ENCODE measurements at regions not wholly inside any gene's neighbourhood (a gene's known extent, or its start where the extent isn't known, plus 50 kb on each side); places are given as distances from the start of the nearest gene placed in this dataset.

DNA sequence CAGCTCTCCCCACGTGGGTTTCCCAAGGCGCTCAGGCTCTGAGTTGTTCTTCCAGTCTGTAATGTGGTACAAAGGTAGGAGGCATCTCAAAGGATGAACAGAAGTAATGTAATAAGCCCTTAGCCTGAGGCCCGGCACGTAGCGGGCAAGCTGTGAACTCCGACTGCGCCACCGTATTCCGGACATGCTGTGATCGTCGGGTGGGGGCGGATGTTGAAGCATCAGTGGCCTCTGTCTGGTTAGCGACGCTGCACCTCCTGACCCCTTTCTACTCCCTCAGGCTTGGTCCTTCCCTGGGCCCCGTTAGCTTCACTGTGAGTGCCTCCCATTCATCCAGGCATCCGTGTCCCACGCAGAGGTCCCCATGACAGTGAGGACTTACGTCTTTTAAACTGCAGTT lies 151.7 kb downstream of the ERMARD start:
- H3K4me3 ChIP-seq (ENCODE audit: low read length in 2 of 2) = no peak overlapping the region
- H3K23ac ChIP-seq (ENCODE audit: low read depth, low read length, poor library complexity) = no peak overlapping the region
- H2AK5ac ChIP-seq (ENCODE audit: low read depth, low read length) = peak overlapping the region; percentile 10
- H3K27me3 ChIP-seq (ENCODE audit: control insufficient read depth in 3 of 3, insufficient read depth in 3 of 3, low read depth in 1 of 3, low read length in 3 of 3) = peaks cover 0 to 4% (median 0%) of the 10 kb centered on the region in 3 experiments
- no peak overlapping the region for H3K4me2 ChIP-seq (ENCODE audit: insufficient read depth, low read length, poor library complexity, severe bottlenecking)
- H3K9ac ChIP-seq (ENCODE audit: low read depth, low read length, poor library complexity) = no peak overlapping the region
- H3K4me1 ChIP-seq (ENCODE audit: control insufficient read depth in 2 of 2, insufficient read depth in 1 of 2, low read depth in 1 of 2, low read length in 2 of 2) = peaks cover 5 to 11% of the 10 kb centered on the region in 2 donors
- peak overlapping the region; percentile 2 for H3K14ac ChIP-seq (ENCODE audit: low read length)
- no peak overlapping the region for H4K8ac ChIP-seq (ENCODE audit: low read depth, low read length)
- no peak overlapping the region for H2BK12ac ChIP-seq (ENCODE audit: low read length)
- H3K27ac ChIP-seq (replicated peaks; ENCODE audit: low read length) = no peak overlapping the region
- no peak overlapping the region for H2BK5ac ChIP-seq (ENCODE audit: low read length)
- no peak overlapping the region for H3K4ac ChIP-seq (ENCODE audit: low read length)
- no peak overlapping the region for H4K91ac ChIP-seq (ENCODE audit: low read depth, low read length, poor library complexity)
- H2BK120ac ChIP-seq (ENCODE audit: low read depth, low read length) = no peak overlapping the region
- no peak overlapping the region for H2AFZ ChIP-seq (ENCODE audit: low read length)
- H3K18ac ChIP-seq (ENCODE audit: low read length) = no peak overlapping the region
- DNase-seq (ENCODE audit: low spot score) = no peak
- H3K9me3 ChIP-seq (replicated peaks in 1 of 2; ENCODE audit: control insufficient read depth in 2 of 2, insufficient read depth in 1 of 2, low read depth in 1 of 2, low read length in 2 of 2) = no peaks in the 10 kb centered on the region
- no peaks in the 10 kb centered on the region for H3K79me1 ChIP-seq (ENCODE audit: low read depth, low read length)
- H3K36me3 ChIP-seq (replicated peaks in 1 of 2; ENCODE audit: control insufficient read depth in 2 of 2, insufficient read depth in 2 of 2, low read length in 2 of 2) = no peaks in the 10 kb centered on the region
- H2BK15ac ChIP-seq (ENCODE audit: low read length) = no peak overlapping the region
- WGBS, 2 donors (ENCODE audit: extremely low coverage in 2 of 2, insufficient read length in 2 of 2, insufficient replicate concordance in 1 of 2) = no CpG with 5 or more reads among the region's 18 CpGs

DNA sequence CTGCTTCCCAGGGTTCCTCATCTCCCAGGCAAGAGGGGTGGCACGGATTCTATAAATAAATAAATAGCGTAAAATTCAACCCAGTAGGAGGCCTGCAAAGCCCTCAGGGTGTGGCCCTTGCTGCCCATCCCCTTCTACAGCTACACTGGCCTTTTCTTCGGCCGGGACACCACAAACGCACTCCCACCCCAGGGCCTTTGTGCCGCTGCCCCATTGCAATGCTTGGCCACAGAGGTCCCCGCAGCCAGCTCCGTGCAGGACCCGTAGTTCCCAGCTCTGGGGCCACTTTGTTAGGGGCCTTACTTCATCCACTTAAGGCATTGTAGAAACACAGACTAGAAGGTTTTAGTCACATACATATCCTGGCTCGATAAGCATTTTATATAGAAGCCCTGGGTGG lies 151.2 kb downstream of the ERMARD start:
- no peak overlapping the region for H3K4ac ChIP-seq (ENCODE audit: low read length)
- no peak overlapping the region for H2BK15ac ChIP-seq (ENCODE audit: low read length)
- no peak overlapping the region for H4K91ac ChIP-seq (ENCODE audit: low read depth, low read length, poor library complexity)
- no peaks in the 10 kb centered on the region for H3K79me1 ChIP-seq (ENCODE audit: low read depth, low read length)
- no peak overlapping the region for H3K9ac ChIP-seq (ENCODE audit: low read depth, low read length, poor library complexity)
- no CpG with 5 or more reads among the region's 10 CpGs for WGBS, 2 donors (ENCODE audit: extremely low coverage in 2 of 2, insufficient read length in 2 of 2, insufficient replicate concordance in 1 of 2)
- H3K14ac ChIP-seq (ENCODE audit: low read length) = no peak overlapping the region
- H3K27me3 ChIP-seq (ENCODE audit: control insufficient read depth in 3 of 3, insufficient read depth in 3 of 3, low read depth in 1 of 3, low read length in 3 of 3) = no peaks in the 10 kb centered on the region
- no peaks in the 10 kb centered on the region for H3K36me3 ChIP-seq (replicated peaks in 1 of 2; ENCODE audit: control insufficient read depth in 2 of 2, insufficient read depth in 2 of 2, low read length in 2 of 2)
- no peak for DNase-seq (ENCODE audit: low spot score)
- H3K4me1 ChIP-seq (ENCODE audit: control insufficient read depth in 2 of 2, insufficient read depth in 1 of 2, low read depth in 1 of 2, low read length in 2 of 2) = peaks cover 5 to 11% of the 10 kb centered on the region in 2 donors
- H2AK5ac ChIP-seq (ENCODE audit: low read depth, low read length) = no peak overlapping the region
- H3K4me3 ChIP-seq (ENCODE audit: low read length in 2 of 2) = no peak overlapping the region
- no peak overlapping the region for H3K23ac ChIP-seq (ENCODE audit: low read depth, low read length, poor library complexity)
- no peak overlapping the region for H3K4me2 ChIP-seq (ENCODE audit: insufficient read depth, low read length, poor library complexity, severe bottlenecking)
- H3K27ac ChIP-seq (replicated peaks; ENCODE audit: low read length) = no peak overlapping the region
- H3K18ac ChIP-seq (ENCODE audit: low read length) = no peak overlapping the region
- no peaks in the 10 kb centered on the region for H3K9me3 ChIP-seq (replicated peaks in 1 of 2; ENCODE audit: control insufficient read depth in 2 of 2, insufficient read depth in 1 of 2, low read depth in 1 of 2, low read length in 2 of 2)
- no peak overlapping the region for H2BK12ac ChIP-seq (ENCODE audit: low read length)
- no peak overlapping the region for H4K8ac ChIP-seq (ENCODE audit: low read depth, low read length)
- H2AFZ ChIP-seq (ENCODE audit: low read length) = no peak overlapping the region
- H2BK120ac ChIP-seq (ENCODE audit: low read depth, low read length) = no peak overlapping the region
- H2BK5ac ChIP-seq (ENCODE audit: low read length) = no peak overlapping the region

DNA sequence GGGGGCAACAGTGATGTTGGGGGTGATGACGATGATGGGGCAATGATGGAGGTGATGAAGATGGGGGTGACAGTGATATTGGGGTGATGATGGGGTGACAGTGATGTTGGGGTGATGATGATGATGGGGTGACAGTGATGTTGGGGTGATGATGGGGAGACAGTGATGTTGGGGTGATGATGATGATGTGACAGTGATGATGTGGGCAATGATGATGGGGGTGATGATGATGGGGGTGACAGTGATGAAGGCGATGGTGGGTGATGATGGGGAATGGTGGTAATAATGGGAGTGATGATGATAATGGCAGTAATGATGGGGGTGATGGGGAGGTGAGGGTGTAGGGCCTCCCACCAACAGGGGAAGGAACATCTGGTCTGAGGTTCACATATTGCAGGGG lies 150.6 kb downstream of the ERMARD start:
- WGBS, 2 donors (ENCODE audit: extremely low coverage in 2 of 2, insufficient read length in 2 of 2, insufficient replicate concordance in 1 of 2) = 100% methylated on average over 1 of the region's 2 CpGs; no CpG with 5 or more reads in 1 of the 2 donors
- no peak overlapping the region for H2BK12ac ChIP-seq (ENCODE audit: low read length)
- H3K23ac ChIP-seq (ENCODE audit: low read depth, low read length, poor library complexity) = no peak overlapping the region
- H3K18ac ChIP-seq (ENCODE audit: low read length) = no peak overlapping the region
- no peak overlapping the region for H2BK5ac ChIP-seq (ENCODE audit: low read length)
- H3K4me1 ChIP-seq (ENCODE audit: control insufficient read depth in 2 of 2, insufficient read depth in 1 of 2, low read depth in 1 of 2, low read length in 2 of 2) = peaks cover 5 to 11% of the 10 kb centered on the region in 2 donors
- peak overlapping the region; percentile 8 for H2AK5ac ChIP-seq (ENCODE audit: low read depth, low read length)
- H4K91ac ChIP-seq (ENCODE audit: low read depth, low read length, poor library complexity) = no peak overlapping the region
- no peaks in the 10 kb centered on the region for H3K27me3 ChIP-seq (ENCODE audit: control insufficient read depth in 3 of 3, insufficient read depth in 3 of 3, low read depth in 1 of 3, low read length in 3 of 3)
- no peaks in the 10 kb centered on the region for H3K36me3 ChIP-seq (replicated peaks in 1 of 2; ENCODE audit: control insufficient read depth in 2 of 2, insufficient read depth in 2 of 2, low read length in 2 of 2)
- H3K4ac ChIP-seq (ENCODE audit: low read length) = no peak overlapping the region
- no peak overlapping the region for H2BK15ac ChIP-seq (ENCODE audit: low read length)
- H4K8ac ChIP-seq (ENCODE audit: low read depth, low read length) = no peak overlapping the region
- no peak overlapping the region for H3K27ac ChIP-seq (replicated peaks; ENCODE audit: low read length)
- H2BK120ac ChIP-seq (ENCODE audit: low read depth, low read length) = no peak overlapping the region
- H3K14ac ChIP-seq (ENCODE audit: low read length) = no peak overlapping the region
- H2AFZ ChIP-seq (ENCODE audit: low read length) = no peak overlapping the region
- DNase-seq (ENCODE audit: low spot score) = no peak
- no peaks in the 10 kb centered on the region for H3K79me1 ChIP-seq (ENCODE audit: low read depth, low read length)
- no peaks in the 10 kb centered on the region for H3K9me3 ChIP-seq (replicated peaks in 1 of 2; ENCODE audit: control insufficient read depth in 2 of 2, insufficient read depth in 1 of 2, low read depth in 1 of 2, low read length in 2 of 2)
- no peak overlapping the region for H3K4me2 ChIP-seq (ENCODE audit: insufficient read depth, low read length, poor library complexity, severe bottlenecking)
- no peak overlapping the region for H3K9ac ChIP-seq (ENCODE audit: low read depth, low read length, poor library complexity)
- H3K4me3 ChIP-seq (ENCODE audit: low read length in 2 of 2) = no peak overlapping the region

DNA sequence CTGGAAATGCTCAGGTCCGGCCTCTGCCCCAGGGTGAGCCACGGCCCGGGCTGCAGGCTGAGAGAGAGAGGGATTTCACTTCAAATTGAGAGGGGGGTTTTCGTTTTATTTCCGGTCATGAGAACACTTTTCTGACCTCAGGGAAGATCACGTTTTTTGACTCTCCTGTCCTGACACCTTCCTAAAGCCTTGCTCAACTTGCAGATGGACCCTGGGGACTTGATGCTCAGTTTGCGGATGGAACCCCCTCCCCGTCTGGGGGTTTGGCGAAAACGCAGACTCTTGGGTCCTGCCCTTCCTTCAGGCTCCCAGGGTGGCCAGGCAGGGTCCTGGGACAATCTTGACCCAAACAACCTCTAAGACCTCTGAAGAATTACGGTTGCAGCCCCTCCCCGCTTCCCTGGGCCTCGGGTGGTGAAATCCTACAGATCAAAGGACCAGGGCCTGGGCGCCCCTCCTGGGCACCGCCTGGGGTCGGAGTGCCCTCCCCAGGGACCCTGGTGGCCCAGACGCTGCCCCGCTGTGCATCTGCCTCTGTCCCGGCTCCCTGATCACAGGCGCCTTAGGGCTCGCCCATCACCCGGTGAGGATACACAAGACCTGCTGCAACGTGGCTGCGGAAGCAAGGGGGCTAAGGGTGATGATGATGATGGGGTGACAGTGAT lies 148.2 kb downstream of the ERMARD start:
- H3K4me3 ChIP-seq (ENCODE audit: low read length in 2 of 2) = no peak overlapping the region
- no peak overlapping the region for H3K23ac ChIP-seq (ENCODE audit: low read depth, low read length, poor library complexity)
- H4K8ac ChIP-seq (ENCODE audit: low read depth, low read length) = no peak overlapping the region
- no peak overlapping the region for H3K4ac ChIP-seq (ENCODE audit: low read length)
- H3K9me3 ChIP-seq (replicated peaks in 1 of 2; ENCODE audit: control insufficient read depth in 2 of 2, insufficient read depth in 1 of 2, low read depth in 1 of 2, low read length in 2 of 2) = no peaks in the 10 kb centered on the region
- H3K4me1 ChIP-seq (ENCODE audit: control insufficient read depth in 2 of 2, insufficient read depth in 1 of 2, low read depth in 1 of 2, low read length in 2 of 2) = no peaks in the 10 kb centered on the region
- H3K27me3 ChIP-seq (ENCODE audit: control insufficient read depth in 3 of 3, insufficient read depth in 3 of 3, low read depth in 1 of 3, low read length in 3 of 3) = no peaks in the 10 kb centered on the region
- no peak overlapping the region for H2AFZ ChIP-seq (ENCODE audit: low read length)
- DNase-seq (ENCODE audit: low spot score) = no peak
- H2AK5ac ChIP-seq (ENCODE audit: low read depth, low read length) = peak overlapping the region; percentile 82
- peak overlapping the region; percentile 22 for H4K91ac ChIP-seq (ENCODE audit: low read depth, low read length, poor library complexity)
- no peaks in the 10 kb centered on the region for H3K36me3 ChIP-seq (replicated peaks in 1 of 2; ENCODE audit: control insufficient read depth in 2 of 2, insufficient read depth in 2 of 2, low read length in 2 of 2)
- no peaks in the 10 kb centered on the region for H3K79me1 ChIP-seq (ENCODE audit: low read depth, low read length)
- no peak overlapping the region for H3K27ac ChIP-seq (replicated peaks; ENCODE audit: low read length)
- no peak overlapping the region for H2BK120ac ChIP-seq (ENCODE audit: low read depth, low read length)
- no peak overlapping the region for H3K4me2 ChIP-seq (ENCODE audit: insufficient read depth, low read length, poor library complexity, severe bottlenecking)
- no peak overlapping the region for H2BK12ac ChIP-seq (ENCODE audit: low read length)
- WGBS, 2 donors (ENCODE audit: extremely low coverage in 2 of 2, insufficient read length in 2 of 2, insufficient replicate concordance in 1 of 2) = no CpG with 5 or more reads among the region's 24 CpGs
- peak overlapping the region; percentile 31 for H3K14ac ChIP-seq (ENCODE audit: low read length)
- no peak overlapping the region for H2BK15ac ChIP-seq (ENCODE audit: low read length)
- H2BK5ac ChIP-seq (ENCODE audit: low read length) = no peak overlapping the region
- no peak overlapping the region for H3K9ac ChIP-seq (ENCODE audit: low read depth, low read length, poor library complexity)
- no peak overlapping the region for H3K18ac ChIP-seq (ENCODE audit: low read length)
